Fibroblast of peridontal ligament (primary cell): ENCODE measurements at regions not wholly inside any gene's neighbourhood (a gene's known extent, or its start where the extent isn't known, plus 50 kb on each side); places are given as distances from the start of the nearest gene placed in this dataset.

Experiments
- DNase-seq: peaks from one replicate; pipeline ENCODE4 v3.0.0-alpha.2; 2010; ENCODE audit errors: extremely low read depth

GRCh38 chr14:55938249-55938791, 179.9 kb upstream of the PELI2 start:
- peak; percentile 74 for DNase-seq

GRCh38 chr14:55942076-55942654, 176.0 kb upstream of the PELI2 start:
- DNase-seq: no peak

- DNase-seq: no peak
Measured at GRCh38 chr14:55942826-55943225, 175.4 kb upstream of the PELI2 start.

GRCh38 chr14:55944757-55945156, 173.5 kb upstream of the PELI2 start:
- DNase-seq: no peak

GRCh38 chr14:55946231-55946630, 172.0 kb upstream of the PELI2 start:
- no peak for DNase-seq

GRCh38 chr14:55948399-55948798, 169.8 kb upstream of the PELI2 start:
- no peak for DNase-seq

- DNase-seq: no peak
Measured at GRCh38 chr14:55949708-55950107, 168.5 kb upstream of the PELI2 start.

GRCh38 chr14:55950135-55950534, 168.1 kb upstream of the PELI2 start:
- DNase-seq: no peak

- no peak for DNase-seq
Measured at GRCh38 chr14:55951341-55952206, 166.6 kb upstream of the PELI2 start.

GRCh38 chr14:55954108-55954507, 164.1 kb upstream of the PELI2 start:
- DNase-seq: no peak

- no peak for DNase-seq
Measured at GRCh38 chr14:55955175-55955574, 163.0 kb upstream of the PELI2 start.

GRCh38 chr14:55957950-55958349, 160.3 kb upstream of the PELI2 start:
- no peak for DNase-seq

GRCh38 chr14:55963295-55963694, 154.9 kb upstream of the PELI2 start:
- no peak for DNase-seq

GRCh38 chr14:55964091-55964490, 154.1 kb upstream of the PELI2 start:
- no peak for DNase-seq

GRCh38 chr14:55964821-55965220, 153.4 kb upstream of the PELI2 start:
- DNase-seq: no peak

GRCh38 chr14:55965851-55966250, 152.4 kb upstream of the PELI2 start:
- DNase-seq: no peak

GRCh38 chr14:55968741-55969140, 149.5 kb upstream of the PELI2 start:
- DNase-seq: no peak

GRCh38 chr14:55973285-55973800, 144.9 kb upstream of the PELI2 start:
- no peak for DNase-seq

- no peak for DNase-seq
Measured at GRCh38 chr14:55973911-55974630, 144.1 kb upstream of the PELI2 start.

GRCh38 chr14:55975281-55975910, 142.8 kb upstream of the PELI2 start:
- no peak for DNase-seq

GRCh38 chr14:55976219-55976618, 142.0 kb upstream of the PELI2 start:
- no peak for DNase-seq

- DNase-seq: no peak
Measured at GRCh38 chr14:55976655-55977054, 141.6 kb upstream of the PELI2 start.
